ENCODE measurements at regions not wholly inside any gene's neighbourhood (a gene's known extent, or its start where the extent isn't known, plus 50 kb on each side); places are given as distances from the start of the nearest gene placed in this dataset.

DNA sequence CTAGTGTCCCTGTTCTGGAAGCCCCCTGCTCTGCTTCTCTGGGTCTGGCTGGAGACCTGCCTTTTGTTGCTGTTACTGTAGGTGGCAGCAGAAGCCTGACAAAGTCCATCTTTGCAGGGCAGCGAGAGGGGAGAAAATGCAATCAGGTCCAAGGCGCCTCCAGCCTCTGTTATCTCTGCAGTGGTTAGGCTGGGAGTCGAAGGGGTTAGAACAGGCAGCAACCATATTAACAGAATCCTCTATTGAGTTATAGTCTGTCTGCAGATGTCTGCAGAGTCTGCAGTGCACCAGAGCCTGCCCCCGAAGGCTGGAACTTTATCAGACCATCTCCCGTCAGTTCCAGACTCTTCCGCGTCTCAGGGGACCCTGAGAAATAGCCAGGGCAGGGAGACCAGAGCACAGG lies 404.9 kb upstream of the EEF2KMT start:
- DNase-seq (ENCODE audit: low read depth, low spot score) = no peak

DNA sequence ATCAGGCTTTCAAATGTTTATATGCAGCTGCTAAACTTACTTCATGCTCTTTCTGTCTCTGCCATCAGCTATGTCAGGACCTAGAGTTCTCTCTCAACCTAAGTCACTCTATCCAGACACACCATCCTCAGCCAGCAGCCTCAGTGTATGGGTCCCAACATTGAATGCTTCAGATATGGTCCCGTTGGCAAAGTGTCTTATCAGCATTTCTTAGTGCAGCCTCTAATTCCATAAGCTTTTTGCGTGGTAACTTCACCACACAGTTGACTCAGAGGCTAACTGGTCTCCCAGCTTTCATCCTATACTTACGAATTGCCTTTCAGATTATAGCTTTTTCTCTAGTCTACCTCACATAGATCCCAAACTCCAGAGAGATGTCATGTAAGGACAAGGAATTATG lies 402.9 kb upstream of the EEF2KMT start:
- DNase-seq (ENCODE audit: low read depth, low spot score) = no peak

DNA sequence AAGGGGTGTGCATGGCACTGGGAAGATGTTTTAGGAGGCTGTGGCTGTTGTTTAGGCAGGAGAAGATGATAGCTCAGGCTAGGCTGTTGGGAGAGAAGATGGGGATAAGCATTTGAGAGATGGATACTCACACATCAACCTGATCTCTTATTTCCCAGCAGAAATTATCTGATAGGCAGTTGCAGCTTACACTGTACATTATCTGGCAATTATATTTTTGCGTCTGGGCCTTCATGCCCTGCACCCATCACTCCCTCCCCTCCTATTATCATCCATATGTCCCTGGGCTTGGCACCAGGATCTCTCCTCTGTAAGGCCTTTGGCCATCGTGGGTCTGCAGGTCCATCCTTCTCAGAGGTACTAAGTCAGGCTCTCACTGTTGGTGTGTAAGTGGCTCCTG lies 401.0 kb upstream of the EEF2KMT start:
- no peak for DNase-seq (ENCODE audit: low read depth, low spot score)

DNA sequence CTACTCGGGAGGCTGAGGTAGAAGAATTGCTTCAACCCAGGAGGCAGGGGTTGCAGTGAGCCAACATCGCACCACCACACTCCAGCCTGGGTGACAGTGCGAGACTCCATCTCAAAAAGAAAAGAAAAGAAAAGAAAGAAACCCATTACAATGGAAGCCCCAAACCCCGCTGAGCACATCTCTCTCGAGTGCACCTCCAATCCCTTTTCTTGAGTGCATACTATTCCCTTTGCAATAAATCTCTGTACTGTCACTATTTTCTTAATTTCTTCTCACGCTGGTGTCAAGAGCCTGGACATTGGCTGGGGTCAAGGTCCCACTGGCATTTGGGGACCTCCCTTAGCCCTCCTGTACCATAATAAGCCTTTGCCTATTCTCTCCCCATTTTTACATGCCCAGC lies 398.4 kb upstream of the EEF2KMT start:
- no peak for DNase-seq (ENCODE audit: low read depth, low spot score)

DNA sequence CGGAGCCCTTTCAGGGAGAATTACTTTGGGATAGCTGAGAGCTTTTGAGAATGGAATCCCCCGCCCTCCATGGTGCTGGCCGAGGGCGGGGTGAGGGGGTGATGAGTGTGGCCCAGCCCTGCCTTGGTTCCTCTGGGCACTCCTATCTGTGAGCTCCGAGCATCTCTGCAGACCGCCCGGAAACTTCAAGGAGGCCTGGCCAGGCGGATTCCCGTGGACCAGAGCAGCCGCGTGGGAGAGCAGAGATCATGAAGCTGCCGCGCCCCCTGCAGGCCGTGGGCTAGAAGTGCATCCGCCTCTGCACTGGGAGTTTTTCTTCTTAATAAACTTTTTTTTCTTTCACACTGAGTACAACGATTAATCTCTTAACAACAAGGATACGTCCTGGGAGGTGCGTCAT lies 392.9 kb upstream of the EEF2KMT start:
- peak; percentile 12 for DNase-seq (ENCODE audit: low read depth, low spot score)

DNA sequence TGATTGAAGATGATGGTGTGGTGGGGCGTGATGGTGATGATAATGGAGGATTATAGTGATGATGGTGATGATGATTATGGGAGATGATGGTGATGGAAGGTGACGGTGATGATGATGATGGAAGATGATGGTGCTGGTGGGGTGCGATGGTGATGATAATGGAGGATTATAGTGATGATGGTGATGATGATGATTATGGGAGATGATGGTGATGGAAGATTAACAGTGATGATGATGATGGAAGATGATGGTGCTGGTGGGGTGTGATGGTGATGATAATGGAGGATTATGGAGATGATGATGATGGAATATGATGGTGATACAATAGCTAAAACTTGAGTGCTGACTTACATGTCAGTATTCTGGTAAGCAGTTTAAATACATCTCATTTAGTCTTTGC lies 391.0 kb upstream of the EEF2KMT start:
- no peak for DNase-seq (ENCODE audit: low read depth, low spot score)

DNA sequence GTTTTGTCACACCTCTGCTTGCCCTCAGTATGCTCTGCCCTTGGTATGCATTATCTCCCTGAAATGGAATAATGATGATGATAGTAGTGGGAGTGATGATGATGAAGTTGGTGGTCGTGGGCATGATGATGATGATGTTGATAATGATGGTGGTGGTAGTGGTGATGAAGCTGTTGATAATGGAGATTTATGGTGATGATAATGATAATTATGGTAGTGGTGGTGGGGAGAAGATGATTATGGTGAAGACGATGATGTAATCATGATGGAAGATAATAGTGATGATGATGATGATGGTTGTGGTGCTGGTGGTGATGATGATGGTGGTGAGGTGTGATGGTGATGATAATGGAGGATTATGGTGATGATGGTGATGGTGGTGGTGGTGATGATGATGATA lies 390.1 kb upstream of the EEF2KMT start:
- DNase-seq (ENCODE audit: low read depth, low spot score) = no peak

DNA sequence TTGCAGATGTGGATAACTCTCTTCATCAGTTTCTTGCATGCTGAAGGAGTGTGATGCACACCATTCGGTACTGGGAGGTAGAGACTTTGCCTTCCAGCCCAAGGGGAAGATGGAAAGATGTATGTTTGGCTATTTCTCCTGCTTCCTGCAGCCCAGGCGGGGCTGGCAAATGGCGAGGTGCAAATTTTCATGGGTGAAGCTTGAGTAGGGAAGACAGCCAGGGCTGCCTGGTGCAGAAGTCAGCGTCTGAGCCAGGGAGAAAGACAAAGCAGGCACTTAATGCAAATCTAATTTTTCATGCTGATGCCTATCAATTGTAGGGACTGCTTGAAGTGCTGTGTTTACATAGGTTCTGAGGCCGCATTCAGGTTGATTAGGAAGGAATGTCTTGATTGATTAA lies 384.7 kb upstream of the EEF2KMT start:
- DNase-seq (ENCODE audit: low read depth, low spot score) = no peak

DNA sequence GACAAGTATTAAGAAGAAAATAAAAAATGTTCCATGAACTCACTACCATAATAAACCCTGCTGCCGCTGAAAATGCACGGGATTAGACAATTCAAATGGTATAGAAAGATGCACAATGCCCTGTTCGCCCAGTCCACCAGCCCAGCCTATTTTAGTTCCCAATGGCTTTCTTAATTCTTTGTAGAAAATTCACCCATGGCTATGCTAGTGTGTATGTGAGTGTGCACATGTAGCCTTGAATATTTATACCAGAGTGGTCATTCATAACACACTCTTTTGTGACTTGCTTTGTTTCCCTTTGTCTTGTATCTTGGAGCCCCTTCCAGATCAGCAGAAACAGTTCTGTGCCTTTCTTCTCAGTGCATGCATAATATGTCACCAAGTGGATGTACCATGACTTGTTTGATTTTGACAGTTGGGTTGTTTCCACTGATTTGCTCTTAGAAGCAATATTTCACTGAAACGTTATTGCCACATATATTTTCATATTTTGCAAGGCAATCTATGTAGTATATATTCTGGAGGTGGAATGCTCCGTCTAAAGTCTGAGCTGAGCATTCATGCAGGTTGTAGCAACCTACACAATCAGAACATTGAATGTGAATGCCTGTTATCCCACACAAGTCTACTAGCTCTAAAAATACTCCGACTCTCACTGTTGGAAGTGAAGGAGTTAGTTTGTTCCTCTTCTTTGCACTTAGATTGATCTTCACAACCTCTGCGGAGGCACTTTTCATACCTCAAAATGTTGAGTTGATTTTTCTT lies 383.0 kb upstream of the EEF2KMT start:
- DNase-seq (ENCODE audit: low read depth, low spot score) = no peak

DNA sequence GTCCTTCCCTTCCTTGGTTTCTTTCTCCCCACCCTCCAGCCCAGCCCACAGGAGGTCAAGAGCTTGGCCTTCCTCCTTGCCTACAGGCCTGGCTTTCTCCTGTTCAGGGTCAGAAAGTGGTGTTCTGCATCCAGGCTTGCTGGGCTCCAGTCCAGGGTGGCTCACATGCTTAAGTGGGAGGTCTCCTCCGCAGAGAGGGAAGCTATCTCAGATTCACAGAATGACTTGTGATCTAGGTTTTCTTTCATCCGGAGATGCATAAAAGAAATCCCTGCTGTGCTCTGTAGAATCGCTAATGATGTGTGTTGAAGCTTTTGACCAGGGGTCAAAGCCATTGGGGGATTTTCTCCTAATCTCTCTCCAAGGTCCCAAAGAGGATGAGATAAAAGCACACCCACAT lies 382.3 kb upstream of the EEF2KMT start:
- DNase-seq (ENCODE audit: low read depth, low spot score) = peak; percentile 25

DNA sequence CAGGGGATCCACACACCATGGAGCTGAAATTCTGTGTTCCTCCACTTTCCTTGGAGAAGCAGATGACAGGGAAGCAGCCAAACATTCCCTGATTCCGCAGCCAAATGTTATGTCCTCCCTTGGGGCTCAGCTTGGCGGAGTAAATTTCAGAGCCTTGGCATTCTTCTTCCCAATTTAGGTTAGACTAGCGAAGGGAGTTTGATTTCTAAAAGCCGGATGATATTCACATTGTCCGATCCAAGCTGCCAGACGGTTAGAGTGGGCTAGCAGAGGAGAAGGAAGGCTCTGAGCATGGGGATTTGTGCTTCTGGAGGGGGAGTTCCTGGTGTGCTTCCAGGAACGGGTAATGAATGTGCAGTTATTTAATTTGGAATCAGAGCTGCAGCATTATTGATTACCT lies 380.4 kb upstream of the EEF2KMT start:
- no peak for DNase-seq (ENCODE audit: low read depth, low spot score)

DNA sequence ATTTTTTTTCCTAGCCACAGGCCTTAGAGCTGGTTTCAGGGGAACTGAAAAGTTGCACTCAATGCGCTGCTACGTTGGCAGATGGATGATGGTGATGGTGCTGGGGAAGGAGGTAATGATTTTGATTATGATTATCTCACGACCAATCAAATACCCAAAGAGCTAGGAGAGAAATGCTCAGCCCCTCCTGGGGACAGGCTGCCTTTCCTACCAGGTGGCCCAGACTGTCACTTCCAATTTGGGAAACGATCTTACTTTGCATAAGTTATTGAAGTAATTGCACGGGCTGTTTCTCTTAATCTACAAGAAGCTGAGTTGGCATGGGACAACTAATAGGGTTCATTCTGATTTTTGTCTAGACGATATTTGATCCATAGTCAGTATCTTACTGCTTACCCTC lies 379.7 kb upstream of the EEF2KMT start:
- DNase-seq (ENCODE audit: low read depth, low spot score) = no peak

DNA sequence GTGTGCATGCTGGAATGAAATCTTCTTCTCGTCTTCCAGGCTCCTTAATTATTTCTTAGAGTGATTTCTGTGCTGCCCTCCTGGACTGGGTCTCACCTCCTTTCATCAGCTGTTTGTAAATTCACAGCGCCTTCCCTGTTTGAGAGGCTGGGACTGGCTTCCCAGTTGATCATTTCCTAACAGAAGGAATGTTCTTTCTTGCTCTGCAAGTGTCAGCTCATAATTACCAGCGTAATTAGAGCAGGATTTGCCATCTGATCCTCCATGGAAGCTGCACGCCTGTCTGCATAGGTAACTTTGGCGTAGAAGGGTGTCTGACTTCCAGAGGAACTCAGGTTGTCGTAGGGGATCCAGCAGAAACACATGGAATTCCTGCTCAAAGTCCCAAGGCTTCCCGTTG lies 375.0 kb upstream of the EEF2KMT start:
- DNase-seq (ENCODE audit: low read depth, low spot score) = no peak

DNA sequence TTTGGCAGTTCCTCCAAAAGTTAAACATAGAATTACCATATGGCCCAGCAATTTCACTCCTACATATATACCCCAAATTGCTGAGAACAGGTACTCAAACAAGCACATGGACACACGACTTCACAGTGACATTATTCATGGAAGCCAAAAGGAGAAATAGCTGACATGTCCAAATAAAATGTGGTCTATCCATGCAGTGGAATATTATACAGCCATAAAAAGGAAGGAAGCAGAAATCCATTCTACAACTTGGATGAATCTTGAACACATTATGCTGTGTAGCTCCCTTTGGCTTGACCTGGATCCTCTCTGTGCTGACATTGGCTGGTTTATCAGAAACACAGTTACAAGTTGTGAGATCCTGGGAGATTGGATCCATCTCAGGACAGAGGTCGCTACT lies 370.9 kb upstream of the EEF2KMT start:
- no peak for DNase-seq (ENCODE audit: low read depth, low spot score)

DNA sequence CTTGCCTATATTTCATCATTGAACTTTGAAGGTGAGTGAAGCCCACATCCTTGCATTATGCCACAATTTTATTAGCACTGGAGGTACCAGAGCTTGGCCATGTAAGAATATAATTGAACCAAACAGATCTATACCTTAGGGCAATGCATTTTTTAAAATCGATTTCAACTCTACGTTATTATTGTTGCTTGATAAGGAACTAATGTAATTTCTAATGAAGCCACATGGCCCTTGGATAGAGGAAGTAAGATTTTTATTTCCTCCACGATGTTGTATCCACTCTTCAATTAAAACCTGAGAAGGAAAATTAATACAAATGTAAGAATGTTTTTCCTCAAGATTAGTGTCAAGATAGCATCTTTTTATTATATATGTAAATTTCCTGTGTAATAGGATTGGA lies 370.0 kb upstream of the EEF2KMT start:
- DNase-seq (ENCODE audit: low read depth, low spot score) = no peak

DNA sequence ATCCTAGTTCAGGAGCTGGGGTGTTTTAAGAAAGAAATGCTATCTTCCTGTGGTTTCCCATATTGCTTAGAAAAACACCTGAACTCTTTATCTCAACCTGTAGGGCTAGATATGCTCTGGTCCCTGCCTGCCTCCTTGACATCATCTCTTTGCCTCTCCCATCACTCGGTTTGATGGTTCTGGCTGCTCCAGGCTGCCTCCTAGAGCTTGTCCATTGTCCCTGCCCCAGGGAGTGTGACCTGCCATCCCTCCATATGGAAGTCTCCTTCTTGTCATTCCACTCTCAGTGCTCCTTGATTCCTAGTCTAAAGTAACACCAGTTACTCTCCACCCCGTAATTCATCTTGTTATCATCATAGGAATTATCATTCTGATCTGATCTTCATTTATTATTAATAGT lies 369.0 kb upstream of the EEF2KMT start:
- DNase-seq (ENCODE audit: low read depth, low spot score) = no peak

DNA sequence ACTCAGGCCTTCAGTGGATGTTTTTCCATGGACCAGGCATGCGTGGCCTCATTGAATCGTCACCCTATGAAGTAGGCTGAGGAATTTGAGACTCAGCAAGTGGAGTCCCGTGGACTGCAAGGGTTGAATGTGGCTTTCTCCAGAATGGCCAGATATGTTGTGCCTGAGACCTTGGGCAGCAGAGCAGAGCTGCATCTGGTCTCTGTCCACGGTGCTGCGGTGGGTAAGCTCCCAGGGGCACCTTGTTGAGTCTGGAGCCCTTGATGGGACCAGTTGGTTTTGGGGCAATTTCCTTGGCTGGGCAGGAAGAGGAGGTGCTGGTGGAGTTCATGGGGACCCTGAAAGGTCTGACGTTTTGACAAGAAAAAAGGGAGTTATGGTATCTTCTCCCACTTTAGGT lies 368.1 kb upstream of the EEF2KMT start:
- DNase-seq (ENCODE audit: low read depth, low spot score) = no peak

DNA sequence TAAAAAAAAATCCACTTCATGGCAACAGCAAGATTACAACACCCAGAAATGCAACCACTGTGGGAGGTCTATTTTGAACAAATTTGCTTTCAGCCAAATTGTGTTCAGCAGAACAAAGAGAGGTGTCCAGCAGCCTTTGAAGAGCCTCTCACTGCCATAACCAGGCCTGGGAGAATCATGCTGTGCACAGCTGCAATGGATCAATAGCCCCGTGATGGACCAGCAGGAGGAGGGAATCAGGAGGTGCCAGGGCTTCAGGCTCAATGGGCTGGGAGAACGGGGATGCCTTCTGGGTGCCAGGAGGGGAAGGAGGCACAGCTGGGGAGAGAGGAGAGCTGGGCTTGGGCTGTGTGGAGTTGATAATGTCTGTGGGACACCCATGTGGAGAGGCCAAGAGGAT lies 366.2 kb upstream of the EEF2KMT start:
- DNase-seq (ENCODE audit: low read depth, low spot score) = no peak

DNA sequence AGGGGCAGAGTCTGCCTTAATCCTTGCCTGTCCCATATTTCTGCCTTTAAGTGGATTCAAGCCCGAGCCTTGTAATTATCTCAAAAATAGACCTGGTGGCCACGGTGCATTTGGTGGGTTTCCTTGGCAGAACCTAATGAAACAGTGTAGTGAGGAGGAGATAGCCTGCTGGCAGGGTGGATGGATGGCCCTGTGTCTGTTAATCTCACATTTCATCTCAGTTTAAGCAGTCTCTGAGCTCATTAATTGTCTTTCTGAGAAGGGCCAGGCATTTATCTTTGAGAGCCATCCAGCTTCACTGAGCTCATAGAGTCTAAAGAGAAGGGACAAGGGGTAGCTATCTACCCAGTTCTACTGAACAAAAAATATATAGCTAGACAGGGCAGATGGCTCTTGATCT lies 364.0 kb upstream of the EEF2KMT start:
- DNase-seq (ENCODE audit: low read depth, low spot score) = no peak

DNA sequence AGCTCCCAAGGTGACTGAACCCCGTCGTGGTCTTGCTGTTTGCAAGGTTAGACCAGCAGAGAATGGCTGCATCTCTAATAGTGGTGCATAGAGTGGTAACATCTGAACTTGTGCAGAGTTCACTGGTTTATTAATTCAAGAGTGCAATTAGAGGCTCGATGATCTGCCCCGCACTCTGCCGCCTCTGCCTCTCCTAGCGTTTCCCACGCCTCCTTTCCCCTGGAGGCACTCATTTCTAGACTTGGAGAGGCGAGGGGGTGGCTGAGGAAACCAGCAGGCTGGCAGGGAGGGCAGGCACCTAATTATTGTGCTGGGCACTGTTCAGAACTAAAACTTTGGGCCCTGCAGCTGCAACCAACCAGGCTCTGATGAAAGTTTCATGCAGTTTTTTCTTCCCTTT lies 363.5 kb upstream of the EEF2KMT start:
- DNase-seq (ENCODE audit: low read depth, low spot score) = no peak

DNA sequence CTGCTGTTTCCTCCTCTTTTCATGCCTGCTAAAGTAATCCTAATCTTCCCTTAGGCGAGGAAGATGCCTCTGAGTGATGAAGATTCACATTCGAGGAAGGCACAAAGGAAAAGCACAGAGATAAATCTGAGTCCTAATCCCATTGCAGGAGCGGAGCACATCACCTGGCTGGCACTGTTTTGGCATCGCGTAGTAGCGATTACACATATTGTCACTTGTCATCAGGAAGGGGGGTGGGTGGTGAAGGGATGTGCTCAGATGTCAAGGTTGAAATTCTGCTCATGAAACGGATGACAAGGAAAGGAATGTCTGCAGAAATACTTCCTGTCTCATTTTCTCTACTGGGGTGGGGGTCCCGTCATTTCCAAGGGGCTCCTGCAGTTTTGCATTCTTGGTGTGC lies 363.1 kb upstream of the EEF2KMT start:
- DNase-seq (ENCODE audit: low read depth, low spot score) = no peak

DNA sequence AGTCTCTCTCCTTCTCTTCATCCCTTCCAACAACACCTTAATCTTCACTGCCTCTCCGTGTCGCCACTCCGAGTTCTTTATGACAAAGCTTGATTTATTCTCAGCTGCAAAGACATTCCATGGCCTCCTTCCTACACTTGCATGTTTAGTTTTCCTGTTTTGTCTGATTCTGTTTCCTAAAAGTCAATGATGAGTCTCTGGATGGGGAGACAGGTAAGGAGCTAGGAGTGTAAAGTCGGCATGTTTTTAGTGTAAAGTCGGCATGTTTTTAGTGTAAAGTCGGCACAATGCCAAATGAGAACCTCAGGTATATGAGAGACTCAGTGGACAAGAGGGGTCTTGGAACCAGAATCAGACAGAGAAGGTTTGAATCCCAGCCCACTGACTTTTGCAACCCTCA lies 362.3 kb upstream of the EEF2KMT start:
- DNase-seq (ENCODE audit: low read depth, low spot score) = no peak

DNA sequence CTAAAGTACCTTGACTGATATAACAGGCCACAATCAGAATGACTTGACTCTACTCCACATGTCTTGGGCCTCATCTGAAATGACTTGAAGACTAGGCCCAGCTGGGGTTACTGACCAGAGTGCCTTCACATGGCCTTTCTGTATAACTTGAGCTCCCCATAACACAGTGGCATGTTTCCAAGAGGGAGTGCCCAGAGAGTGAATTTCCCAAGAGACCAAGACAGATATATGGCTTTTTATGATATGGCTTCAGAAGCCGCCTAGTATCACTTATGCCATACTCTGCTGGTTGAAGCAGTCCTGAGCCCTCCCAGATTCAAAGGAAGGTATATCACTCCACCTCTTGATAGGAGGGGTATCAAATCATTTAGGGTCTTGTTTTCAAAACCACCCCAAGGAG lies 357.5 kb upstream of the EEF2KMT start:
- no peak for DNase-seq (ENCODE audit: low read depth, low spot score)

DNA sequence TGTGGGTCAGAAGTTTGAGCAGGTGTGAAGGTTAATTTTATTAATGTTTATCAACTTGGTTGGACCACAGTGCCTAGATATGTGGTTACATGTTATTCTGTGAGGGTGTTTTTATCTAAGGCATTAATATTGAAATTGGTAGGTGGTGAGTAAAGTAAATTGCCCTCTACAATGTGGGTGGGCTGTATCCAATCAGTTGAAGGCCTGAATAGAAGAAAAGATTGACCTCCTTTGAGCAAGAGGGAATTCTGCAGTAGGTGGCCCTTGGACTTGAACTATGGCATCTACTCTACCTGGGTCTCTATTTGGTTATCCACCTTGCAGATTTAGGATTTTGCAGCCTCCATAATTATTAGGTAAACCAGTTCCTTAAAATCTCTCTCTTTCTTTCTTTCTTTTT lies 356.8 kb upstream of the EEF2KMT start:
- no peak for DNase-seq (ENCODE audit: low read depth, low spot score)
